Astrocyte (in vitro differentiated cells and primary cell): ENCODE measurements at regions not wholly inside any gene's neighbourhood (a gene's known extent, or its start where the extent isn't known, plus 50 kb on each side); places are given as distances from the start of the nearest gene placed in this dataset.
A peak's percentile ranks its signal among the peaks of the same experiment; 100 is the strongest.

ENCODE experiments used
- DNase-seq: peaks from one replicate; pipeline ENCODE4 v3.0.0-alpha.2; 2010; ENCODE audit warnings: low read depth
- FAIRE-seq: peaks from 2 replicates; lab custom pipeline; 2011; peaks lifted over from hg19 to GRCh38; lab: Jason Lieb, UNC
- H2AFZ ChIP-seq: 2 replicates; pipeline ENCODE4 v1.6.0; 2012; ENCODE audit warnings: low read depth, low read length, inconsistent platforms
- H3K27ac ChIP-seq: 2 replicates; pipeline ENCODE4 v1.5.1; 2011; ENCODE audit warnings: low read depth, low read length, inconsistent platforms
- H3K27me3 ChIP-seq: 2 replicates; pipeline ENCODE4 v1.6.0; 2011; ENCODE audit warnings: low read length, inconsistent platforms; ENCODE audit not compliant: insufficient read depth
- H3K36me3 ChIP-seq: 2 replicates; pipeline ENCODE4 v1.5.1; 2011; ENCODE audit warnings: low read length, inconsistent platforms; ENCODE audit not compliant: insufficient read depth
- H3K4me1 ChIP-seq: 2 replicates; pipeline ENCODE4 v1.5.1; 2011; ENCODE audit warnings: low read length, inconsistent platforms; ENCODE audit not compliant: insufficient read depth
- H3K4me2 ChIP-seq: 2 replicates; pipeline ENCODE4 v1.6.0; 2012; ENCODE audit warnings: low read length, inconsistent platforms
- H3K4me3 ChIP-seq: 2 replicates; pipeline ENCODE4 v1.5.1; 2011; ENCODE audit warnings: low read depth, mild to moderate bottlenecking, low read length, inconsistent platforms; ENCODE audit not compliant: insufficient read depth
- H3K79me2 ChIP-seq: 2 replicates; pipeline ENCODE4 v1.6.0; 2012; ENCODE audit warnings: mild to moderate bottlenecking, low read length, inconsistent platforms; ENCODE audit not compliant: insufficient read depth
- H3K9ac ChIP-seq: 2 replicates; pipeline ENCODE4 v1.6.0; 2012; ENCODE audit warnings: mild to moderate bottlenecking, low read length, inconsistent platforms
- H3K9me3 ChIP-seq: 2 replicates; pipeline ENCODE4 v1.5.1; 2012; ENCODE audit warnings: low read depth, mild to moderate bottlenecking, low read length, inconsistent platforms; ENCODE audit not compliant: insufficient read depth
- H4K20me1 ChIP-seq: 2 replicates; pipeline ENCODE4 v1.6.0; 2012; ENCODE audit warnings: low read length, inconsistent platforms; ENCODE audit not compliant: insufficient read depth
- H3K27ac Mint-ChIP-seq: one replicate; pipeline ENCODE4 v1.8.0; 2021; ENCODE audit warnings: mild to moderate bottlenecking, mixed read lengths; ENCODE audit not compliant: unreplicated experiment
- H3K27me3 Mint-ChIP-seq: one replicate; pipeline ENCODE4 v1.8.0; 2021; ENCODE audit warnings: low read depth, mixed read lengths; ENCODE audit not compliant: unreplicated experiment
- H3K36me3 Mint-ChIP-seq: one replicate; pipeline ENCODE4 v1.8.0; 2021; ENCODE audit warnings: low read depth, mixed read lengths; ENCODE audit not compliant: unreplicated experiment
- H3K4me1 Mint-ChIP-seq: one replicate; pipeline ENCODE4 v1.8.0; 2021; ENCODE audit warnings: low read depth, mixed read lengths; ENCODE audit not compliant: unreplicated experiment
- H3K4me3 Mint-ChIP-seq: one replicate; pipeline ENCODE4 v1.8.0; 2021; ENCODE audit warnings: mild to moderate bottlenecking, moderate library complexity, mixed read lengths; ENCODE audit not compliant: unreplicated experiment
- H3K9me3 Mint-ChIP-seq: one replicate; pipeline ENCODE4 v1.8.0; 2021; ENCODE audit warnings: mild to moderate bottlenecking, mixed read lengths; ENCODE audit not compliant: unreplicated experiment
- CTCF ChIP-seq: IDR thresholded peaks from 2 replicates; pipeline ENCODE4 v1.5.1; 2011; ENCODE audit warnings: low read depth, mild to moderate bottlenecking, inconsistent platforms, low read length, moderate library complexity; ENCODE audit not compliant: insufficient read depth
- EZH2 ChIP-seq: IDR thresholded peaks from 2 replicates; pipeline ENCODE4 v1.6.1; 2012; ENCODE audit warnings: mild to moderate bottlenecking, low read length, inconsistent platforms; ENCODE audit not compliant: insufficient read depth

- Mint-ChIP-seq H3K27ac (no peak overlapping the region), H3K9me3 (peaks cover 10% of the 10 kb centered on the region), H3K4me3 (no peak overlapping the region), H3K27me3 (no peaks in the 10 kb centered on the region), H3K36me3 (no peaks in the 10 kb centered on the region), H3K4me1 (peaks cover 25% of the 10 kb centered on the region)
- Histone ChIP-seq H3K4me1 (no peaks in the 10 kb centered on the region), H3K4me2 (no peak overlapping the region), H3K27ac (no peak overlapping the region), H3K27me3 (peaks cover 2% of the 10 kb centered on the region), H4K20me1 (no peaks in the 10 kb centered on the region), H3K9me3 (no peaks in the 10 kb centered on the region), H3K36me3 (no peaks in the 10 kb centered on the region), H2AFZ (no peak overlapping the region), H3K4me3 (no peak overlapping the region), H3K9ac (no peak overlapping the region), H3K79me2 (no peaks in the 10 kb centered on the region)
- TF ChIP-seq EZH2 (no peak), CTCF (no peak)
- peak; percentile 77 for DNase-seq
- no peak for FAIRE-seq
Observed at GRCh38 chr9:78146241-78146640, 89.6 kb upstream of the CEP78 start.

GRCh38 chr9:78144663-78145377, 91.1 kb upstream of the CEP78 start:
- no peaks in the 10 kb centered on the region for H3K36me3 ChIP-seq
- no peak for FAIRE-seq
- H2AFZ ChIP-seq, result no peak overlapping the region
- no peak for TF ChIP-seq CTCF
- no peak for TF ChIP-seq EZH2
- H4K20me1 ChIP-seq, result no peaks in the 10 kb centered on the region
- no peak overlapping the region for H3K9ac ChIP-seq
- H3K4me3 ChIP-seq, result no peak overlapping the region
- peaks cover 25% of the 10 kb centered on the region for H3K4me1 Mint-ChIP-seq
- H3K4me1 ChIP-seq, result no peaks in the 10 kb centered on the region
- no peak overlapping the region for H3K27ac ChIP-seq
- H3K27ac Mint-ChIP-seq, result no peak overlapping the region
- H3K27me3 Mint-ChIP-seq, result no peaks in the 10 kb centered on the region
- peaks cover 2% of the 10 kb centered on the region for H3K27me3 ChIP-seq
- DNase-seq, result peak; percentile 48
- H3K36me3 Mint-ChIP-seq, result no peaks in the 10 kb centered on the region
- no peaks in the 10 kb centered on the region for H3K79me2 ChIP-seq
- H3K4me2 ChIP-seq, result no peak overlapping the region
- no peaks in the 10 kb centered on the region for H3K9me3 ChIP-seq
- no peak overlapping the region for H3K4me3 Mint-ChIP-seq
- peaks cover 10% of the 10 kb centered on the region for H3K9me3 Mint-ChIP-seq

GRCh38 chr9:78144008-78144381, 91.9 kb upstream of the CEP78 start:
- no peaks in the 10 kb centered on the region for H3K9me3 ChIP-seq
- no peak overlapping the region for H3K4me3 ChIP-seq
- no peak overlapping the region for H2AFZ ChIP-seq
- Mint-ChIP-seq H3K36me3 (no peaks in the 10 kb centered on the region), H3K4me3 (no peak overlapping the region), H3K27me3 (no peaks in the 10 kb centered on the region), H3K27ac (peak overlapping the region; percentile 64), H3K9me3 (peaks cover 10% of the 10 kb centered on the region), H3K4me1 (peaks cover 25% of the 10 kb centered on the region)
- DNase-seq (no peak), FAIRE-seq (no peak)
- H3K36me3 ChIP-seq, result no peaks in the 10 kb centered on the region
- H3K4me1 ChIP-seq, result no peaks in the 10 kb centered on the region
- H3K27ac ChIP-seq, result no peak overlapping the region
- H3K4me2 ChIP-seq, result no peak overlapping the region
- H3K27me3 ChIP-seq, result peaks cover 2% of the 10 kb centered on the region
- H4K20me1 ChIP-seq, result no peaks in the 10 kb centered on the region
- TF ChIP-seq EZH2 (no peak), CTCF (no peak)
- H3K79me2 ChIP-seq, result no peaks in the 10 kb centered on the region
- H3K9ac ChIP-seq, result no peak overlapping the region
